Gastrocnemius medialis (tissue), 4 donors: ENCODE measurements at regions not wholly inside any gene's neighbourhood (a gene's known extent, or its start where the extent isn't known, plus 50 kb on each side); places are given as distances from the start of the nearest gene placed in this dataset.

ENCODE experiments used
- ATAC-seq, 2 donors: fragments of 150-250 bp; one replicate each; pipeline ENCODE4 v1.9.1; 2016
- DNase-seq, 2 donors: peaks; one replicate each; pipeline ENCODE4 v3.0.0-alpha.2; 2019
- H3K27ac ChIP-seq, 4 donors: fragments of 200-600 bp; sonication (generic); 1 replicate in 1 of 4; 2 replicates in 3 of 4; pipeline ENCODE4 v1.5.1; 2016 to 2018; ENCODE audit warnings: mild to moderate bottlenecking in 2 of 4, moderate library complexity in 1 of 4
- H3K27me3 ChIP-seq, 3 donors: fragments of 200-600 bp; sonication (generic) in 2 of 3; 1 replicate in 1 of 3; 2 replicates in 2 of 3; pipeline versions ENCODE4 v1.5.1 to v1.6.0; 2016 to 2019; ENCODE audit warnings: mild to moderate bottlenecking in 1 of 3, moderate library complexity in 1 of 3
- H3K36me3 ChIP-seq, 2 donors: fragments of 200-600 bp; sonication (generic) in 1 of 2; one replicate each; pipeline ENCODE4 v1.5.1; 2017 to 2018
- H3K4me1 ChIP-seq, 2 donors: fragments of 200-600 bp; sonication (generic) in 1 of 2; one replicate each; pipeline ENCODE4 v1.5.1; 2016 to 2017; ENCODE audit warnings: mild to moderate bottlenecking in 2 of 2
- H3K4me3 ChIP-seq, 4 donors: fragments of 200-600 bp; sonication (generic) in 3 of 4; 1 replicate in 1 of 4; 2 replicates in 3 of 4; pipeline ENCODE4 v1.5.1; 2016 to 2019; ENCODE audit warnings: mild to moderate bottlenecking in 2 of 4
- H3K9me3 ChIP-seq, 3 donors: fragments of 200-600 bp; sonication (generic) in 2 of 3; 1 replicate in 1 of 3; 2 replicates in 2 of 3; pipeline ENCODE4 v1.5.1; 2016 to 2019
- POLR2A ChIP-seq, 2 donors: fragments of 450-650 bp; IDR thresholded peaks; one replicate each; pipeline ENCODE4 v1.6.1; 2017; ENCODE audit warnings: antibody characterized with exemption in 2 of 2, mild to moderate bottlenecking in 2 of 2, moderate library complexity in 2 of 2
- in situ Hi-C, 4 donors: fragments of 200-750 bp; cut with MboI; loops; one replicate each; pipeline versions ENCODE4 v1.15.0 to v1.8.0; 2017; ENCODE audit warnings: low sequenced_read_pairs in 4 of 4
- intact Hi-C: fragments of 100-400 bp; cut with DNase I; formaldehyde crosslinking; loops from one replicate; pipeline ENCODE4 v1.15.1; 2023; ENCODE audit warnings: low total_unique reads
- TF ChIP-seq, protein P1 (sequence below), 5 experiments: fragments of 450-650 bp in 3 of 5; fragments of 200-600 bp in 2 of 5; sonication (generic) in 2 of 5; IDR thresholded peaks in 4 of 5; conservative IDR thresholded peaks in 1 of 5; 1 replicate in 4 of 5; 2 replicates in 1 of 5; pipeline ENCODE4 v1.5.1; 2016 to 2019; ENCODE audit warnings: antibody characterized with exemption in 5 of 5, mild to moderate bottlenecking in 3 of 5, moderate library complexity in 3 of 5

GRCh38 chr11:15875943-15876342 lies 480.4 kb downstream of the SOX6 start:
- Histone ChIP-seq H3K27me3 (no peaks in the 10 kb centered on the region), H3K9me3 (no peaks in the 10 kb centered on the region), H3K4me3 (no peak overlapping the region), H3K36me3 (no peaks in the 10 kb centered on the region), H3K4me1 (no peaks in the 10 kb centered on the region), H3K27ac (no peak overlapping the region)
- TF ChIP-seq POLR2A (IDR thresholded peaks at IDR 0.05), result no peak
- TF ChIP-seq, protein P1, sequence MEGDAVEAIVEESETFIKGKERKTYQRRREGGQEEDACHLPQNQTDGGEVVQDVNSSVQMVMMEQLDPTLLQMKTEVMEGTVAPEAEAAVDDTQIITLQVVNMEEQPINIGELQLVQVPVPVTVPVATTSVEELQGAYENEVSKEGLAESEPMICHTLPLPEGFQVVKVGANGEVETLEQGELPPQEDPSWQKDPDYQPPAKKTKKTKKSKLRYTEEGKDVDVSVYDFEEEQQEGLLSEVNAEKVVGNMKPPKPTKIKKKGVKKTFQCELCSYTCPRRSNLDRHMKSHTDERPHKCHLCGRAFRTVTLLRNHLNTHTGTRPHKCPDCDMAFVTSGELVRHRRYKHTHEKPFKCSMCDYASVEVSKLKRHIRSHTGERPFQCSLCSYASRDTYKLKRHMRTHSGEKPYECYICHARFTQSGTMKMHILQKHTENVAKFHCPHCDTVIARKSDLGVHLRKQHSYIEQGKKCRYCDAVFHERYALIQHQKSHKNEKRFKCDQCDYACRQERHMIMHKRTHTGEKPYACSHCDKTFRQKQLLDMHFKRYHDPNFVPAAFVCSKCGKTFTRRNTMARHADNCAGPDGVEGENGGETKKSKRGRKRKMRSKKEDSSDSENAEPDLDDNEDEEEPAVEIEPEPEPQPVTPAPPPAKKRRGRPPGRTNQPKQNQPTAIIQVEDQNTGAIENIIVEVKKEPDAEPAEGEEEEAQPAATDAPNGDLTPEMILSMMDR (IDR thresholded peaks at IDR 0.05 in 4 of 5, conservative IDR thresholded peaks at IDR 0.05 in 1 of 5), result no peak
- intact Hi-C loops (no loop called here), in situ Hi-C loops (no loop called here)
- ATAC-seq (no peak), DNase-seq (no peak)

GRCh38 chr11:15878756-15879155 lies 477.6 kb downstream of the SOX6 start:
- H3K36me3 ChIP-seq, result no peaks in the 10 kb centered on the region
- H3K4me1 ChIP-seq, result no peaks in the 10 kb centered on the region
- no peak overlapping the region for H3K27ac ChIP-seq
- intact Hi-C loops (no loop called here), in situ Hi-C loops (no loop called here)
- TF ChIP-seq, protein P1 (IDR thresholded peaks at IDR 0.05 in 4 of 5, conservative IDR thresholded peaks at IDR 0.05 in 1 of 5), result no peak
- TF ChIP-seq POLR2A (IDR thresholded peaks at IDR 0.05), result no peak
- H3K27me3 ChIP-seq, result no peaks in the 10 kb centered on the region
- no peak for ATAC-seq
- H3K4me3 ChIP-seq, result no peak overlapping the region
- DNase-seq, result no peak
- no peaks in the 10 kb centered on the region for H3K9me3 ChIP-seq

- TF ChIP-seq POLR2A (IDR thresholded peaks at IDR 0.05), result no peak
- TF ChIP-seq, protein P1 (IDR thresholded peaks at IDR 0.05 in 4 of 5, conservative IDR thresholded peaks at IDR 0.05 in 1 of 5), result no peak
- no peak overlapping the region for H3K4me3 ChIP-seq
- no peak overlapping the region for H3K27ac ChIP-seq
- in situ Hi-C loops (no loop called here), intact Hi-C loops (no loop called here)
- H3K4me1 ChIP-seq, result peaks cover 0 to 5% of the 10 kb centered on the region in 2 donors
- no peak for DNase-seq
- H3K9me3 ChIP-seq, result no peaks in the 10 kb centered on the region
- no peaks in the 10 kb centered on the region for H3K36me3 ChIP-seq
- no peak for ATAC-seq
- H3K27me3 ChIP-seq, result no peaks in the 10 kb centered on the region
Observed at GRCh38 chr11:15880291-15880690, 476.1 kb downstream of the SOX6 start.

- H3K4me1 ChIP-seq, result peaks cover 0 to 5% of the 10 kb centered on the region in 2 donors
- no peak overlapping the region for H3K4me3 ChIP-seq
- no peaks in the 10 kb centered on the region for H3K9me3 ChIP-seq
- intact Hi-C loops (no loop called here), in situ Hi-C loops (no loop called here)
- ATAC-seq (no peak), DNase-seq (no peak)
- TF ChIP-seq POLR2A (IDR thresholded peaks at IDR 0.05), result no peak
- TF ChIP-seq, protein P1 (IDR thresholded peaks at IDR 0.05 in 4 of 5, conservative IDR thresholded peaks at IDR 0.05 in 1 of 5), result no peak
- no peaks in the 10 kb centered on the region for H3K36me3 ChIP-seq
- H3K27ac ChIP-seq, result peak overlapping the region in 1 of 4 donors; percentile 41
- no peaks in the 10 kb centered on the region for H3K27me3 ChIP-seq
Observed at GRCh38 chr11:15882876-15883454, 473.4 kb downstream of the SOX6 start.

GRCh38 chr11:15883455-15883920 lies 472.9 kb downstream of the SOX6 start:
- Histone ChIP-seq H3K9me3 (no peaks in the 10 kb centered on the region), H3K27me3 (no peaks in the 10 kb centered on the region), H3K36me3 (no peaks in the 10 kb centered on the region), H3K27ac (peak overlapping the region in 2 of 4 donors; percentile 31 to 41), H3K4me3 (no peak overlapping the region), H3K4me1 (peaks cover 0 to 5% of the 10 kb centered on the region in 2 donors)
- ATAC-seq (no peak), DNase-seq (no peak)
- TF ChIP-seq, protein P1 (IDR thresholded peaks at IDR 0.05 in 4 of 5, conservative IDR thresholded peaks at IDR 0.05 in 1 of 5), result no peak
- TF ChIP-seq POLR2A (IDR thresholded peaks at IDR 0.05), result no peak
- intact Hi-C loops, result no loop called here
- in situ Hi-C loops, result no loop called here
